ENCODE measurements at regions not wholly inside any gene's neighbourhood (a gene's known extent, or its start where the extent isn't known, plus 50 kb on each side); places are given as distances from the start of the nearest gene placed in this dataset.

- peak; percentile 60 for DNase-seq
Observed at GRCh38 chr3:72338082-72338941, 509.9 kb downstream of the SHQ1 start.

- no peak for DNase-seq
Observed at GRCh38 chr3:72337480-72337855, 510.8 kb downstream of the SHQ1 start.

GRCh38 chr3:72336821-72337479 is 511.3 kb downstream of the SHQ1 start:
- no peak for DNase-seq

GRCh38 chr3:72336114-72336651 is 512.1 kb downstream of the SHQ1 start:
- no peak for DNase-seq

- no peak for DNase-seq
Observed at GRCh38 chr3:72335458-72336095, 512.7 kb downstream of the SHQ1 start.

- DNase-seq = no peak
Observed at GRCh38 chr3:72334681-72335457, 513.4 kb downstream of the SHQ1 start.

GRCh38 chr3:72332689-72333088 is 515.6 kb downstream of the SHQ1 start:
- DNase-seq = no peak

- DNase-seq = no peak
Observed at GRCh38 chr3:72332036-72332435, 516.2 kb downstream of the SHQ1 start.

GRCh38 chr3:72331076-72331475 is 517.2 kb downstream of the SHQ1 start:
- DNase-seq = no peak

GRCh38 chr3:72329354-72329753 is 518.9 kb downstream of the SHQ1 start:
- DNase-seq = no peak

- no peak for DNase-seq
Observed at GRCh38 chr3:72328755-72329277, 519.4 kb downstream of the SHQ1 start.

- DNase-seq = no peak
Observed at GRCh38 chr3:72327008-72327407, 521.2 kb downstream of the SHQ1 start.

GRCh38 chr3:72324253-72324811 is 523.9 kb downstream of the SHQ1 start:
- no peak for DNase-seq

GRCh38 chr3:72323773-72324172 is 524.5 kb downstream of the SHQ1 start:
- no peak for DNase-seq

- no peak for DNase-seq
Observed at GRCh38 chr3:72322264-72322976, 525.8 kb downstream of the SHQ1 start.

GRCh38 chr3:72320955-72321303 is 527.3 kb downstream of the SHQ1 start:
- DNase-seq = no peak

- DNase-seq = no peak
Observed at GRCh38 chr3:72320095-72320954, 527.9 kb downstream of the SHQ1 start.

- DNase-seq = peak; percentile 22
Observed at GRCh38 chr3:72319194-72320094, 528.8 kb downstream of the SHQ1 start.

- DNase-seq = no peak
Observed at GRCh38 chr3:72318504-72319193, 529.6 kb downstream of the SHQ1 start.
